Erythroblast (primary cell): ENCODE measurements at regions not wholly inside any gene's neighbourhood (a gene's known extent, or its start where the extent isn't known, plus 50 kb on each side); places are given as distances from the start of the nearest gene placed in this dataset.

ENCODE experiments used
- DNase-seq, 2 experiments: peaks; one replicate each; lab custom pipeline; 2025; lab: John Stamatoyannopoulos, UW
- GATA1 ChIP-seq: IDR thresholded peaks from 2 replicates; pipeline ENCODE4 v1.6.1; 2011; ENCODE audit warnings: low read depth, mild to moderate bottlenecking, control low read depth, low read length, moderate library complexity
- POLR2A ChIP-seq: IDR thresholded peaks from 2 replicates; pipeline ENCODE4 v1.6.1; 2011; ENCODE audit warnings: mild to moderate bottlenecking, low read length

DNA sequence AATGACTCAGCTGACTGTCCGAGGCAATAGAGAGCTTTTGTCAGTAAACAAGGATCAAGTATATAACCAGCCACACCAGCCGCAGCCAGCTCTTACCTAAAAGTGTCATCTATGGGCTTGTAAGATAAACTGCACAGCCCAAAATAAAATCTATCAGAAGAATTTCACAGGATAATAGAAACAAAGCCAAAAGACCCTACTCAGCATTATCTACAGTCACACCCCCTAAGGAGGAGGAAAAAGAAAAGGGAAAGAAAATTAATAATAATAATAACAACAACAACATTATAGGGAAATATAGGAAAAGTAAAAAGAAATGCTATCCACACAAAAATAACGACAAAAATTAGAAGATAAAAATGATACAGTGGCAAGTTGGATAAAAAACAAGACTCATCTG, 1883.8 kb downstream of the OLFM4 start:
- TF ChIP-seq POLR2A: no peak
- TF ChIP-seq GATA1: no peak
- DNase-seq: no peak

- DNase-seq: no peak
- TF ChIP-seq POLR2A (no peak), GATA1 (no peak)
Observed at GRCh38 chr13:54913668-54914067, 1885.1 kb downstream of the OLFM4 start.

DNA sequence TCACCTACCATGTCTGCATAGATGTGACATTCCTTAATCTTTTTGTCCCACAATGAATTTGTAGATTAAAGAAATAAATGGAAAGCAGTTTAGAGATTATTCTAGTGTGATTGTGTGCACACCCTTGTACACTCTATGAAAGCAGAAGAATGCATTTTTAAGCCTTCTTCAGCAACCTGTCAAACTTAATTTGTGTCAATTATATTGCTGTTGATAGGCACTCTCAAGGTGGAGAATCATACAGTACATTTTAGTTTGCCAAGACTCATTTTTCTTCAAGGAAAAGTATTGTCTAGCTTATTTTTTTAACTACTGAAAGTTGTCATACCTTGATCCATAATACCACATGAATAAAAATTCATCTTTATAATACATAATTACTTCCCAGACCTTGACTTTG, 1898.9 kb downstream of the OLFM4 start:
- no peak for DNase-seq
- TF ChIP-seq GATA1: no peak
- no peak for TF ChIP-seq POLR2A

DNA sequence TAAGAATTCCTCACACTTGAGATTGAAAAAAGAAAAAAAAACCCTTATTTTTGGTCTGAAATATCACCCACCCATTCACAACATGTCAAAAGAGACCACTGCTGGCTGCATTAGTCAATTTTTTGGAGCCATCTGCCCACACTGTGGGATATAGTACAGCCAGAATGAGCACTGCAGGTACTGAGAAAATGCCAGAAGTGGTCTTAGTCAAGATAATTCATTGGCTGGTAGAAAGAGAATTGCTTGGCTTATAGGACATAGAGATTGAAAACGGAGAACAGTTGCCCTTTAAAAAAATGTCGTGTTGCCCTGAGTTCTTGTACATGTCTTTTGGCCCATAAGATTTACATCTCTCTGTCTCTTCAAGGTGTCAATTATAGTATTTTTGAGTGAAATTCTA, 1899.5 kb downstream of the OLFM4 start:
- TF ChIP-seq POLR2A (no peak), GATA1 (no peak)
- no peak for DNase-seq

- no peak for DNase-seq
- no peak for TF ChIP-seq POLR2A
- no peak for TF ChIP-seq GATA1
Observed at GRCh38 chr13:54934121-54934520, 1905.5 kb downstream of the OLFM4 start.

GRCh38 chr13:54945973-54946372, 1917.4 kb downstream of the OLFM4 start:
- no peak for TF ChIP-seq GATA1
- no peak for TF ChIP-seq POLR2A
- no peak for DNase-seq

DNA sequence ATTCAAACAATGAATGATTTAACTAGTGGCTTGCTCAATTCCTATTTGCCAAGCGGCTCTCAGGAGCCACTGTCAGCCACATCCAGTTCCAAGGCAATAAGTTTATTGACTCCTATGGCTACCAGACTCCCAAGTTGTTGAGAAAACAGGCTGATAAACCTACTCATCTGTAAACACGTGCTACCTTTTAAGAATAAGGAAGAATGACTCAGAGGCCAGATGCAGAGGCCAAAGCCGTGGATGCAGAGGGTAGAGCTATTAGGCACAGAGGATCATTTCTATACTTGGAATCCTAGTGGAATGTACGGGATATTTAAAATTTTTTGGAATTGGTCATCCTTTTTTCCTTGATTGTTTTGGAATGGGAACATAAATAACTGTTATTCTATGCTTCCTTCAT, 1921.1 kb downstream of the OLFM4 start:
- no peak for DNase-seq

GRCh38 chr13:54950546-54950945, 1921.9 kb downstream of the OLFM4 start:
- no peak for DNase-seq
- TF ChIP-seq GATA1: no peak
- TF ChIP-seq POLR2A: no peak

More for the DNA sequence above, 1921.1 kb downstream of the OLFM4 start:
- TF ChIP-seq GATA1 (no peak), POLR2A (no peak)

- DNase-seq: no peak
- TF ChIP-seq GATA1 (no peak), POLR2A (no peak)
Observed at GRCh38 chr13:54953786-54954185, 1925.2 kb downstream of the OLFM4 start.

DNA sequence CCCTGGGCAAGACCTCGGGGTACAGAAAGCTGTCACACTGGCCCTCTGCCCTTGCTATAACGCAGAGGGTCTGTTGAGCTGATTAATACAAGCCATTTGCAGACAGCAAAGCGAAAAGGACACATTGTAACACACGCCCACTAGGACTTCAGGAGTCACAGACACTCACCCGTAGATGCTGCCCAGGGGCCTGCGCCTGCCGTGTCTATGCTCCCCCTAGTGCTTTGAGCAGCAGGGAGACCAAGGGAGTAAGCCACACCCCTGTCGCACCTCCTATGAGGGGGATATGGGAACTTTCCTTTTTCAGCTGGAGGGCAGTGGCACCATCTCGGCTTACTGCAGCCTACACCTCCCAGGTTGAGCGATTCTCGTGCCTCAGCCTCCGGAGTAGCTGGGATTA, 1930.2 kb downstream of the OLFM4 start:
- TF ChIP-seq POLR2A: no peak
- TF ChIP-seq GATA1: no peak

GRCh38 chr13:54965881-54966280, 1937.3 kb downstream of the OLFM4 start:
- no peak for DNase-seq

More for the DNA sequence above, 1930.2 kb downstream of the OLFM4 start:
- DNase-seq: no peak

GRCh38 chr13:54972838-54973237, 1944.2 kb downstream of the OLFM4 start:
- no peak for DNase-seq
- TF ChIP-seq GATA1 (no peak), POLR2A (no peak)

More at GRCh38 chr13:54965881-54966280, 1937.3 kb downstream of the OLFM4 start:
- TF ChIP-seq GATA1 (no peak), POLR2A (no peak)

DNA sequence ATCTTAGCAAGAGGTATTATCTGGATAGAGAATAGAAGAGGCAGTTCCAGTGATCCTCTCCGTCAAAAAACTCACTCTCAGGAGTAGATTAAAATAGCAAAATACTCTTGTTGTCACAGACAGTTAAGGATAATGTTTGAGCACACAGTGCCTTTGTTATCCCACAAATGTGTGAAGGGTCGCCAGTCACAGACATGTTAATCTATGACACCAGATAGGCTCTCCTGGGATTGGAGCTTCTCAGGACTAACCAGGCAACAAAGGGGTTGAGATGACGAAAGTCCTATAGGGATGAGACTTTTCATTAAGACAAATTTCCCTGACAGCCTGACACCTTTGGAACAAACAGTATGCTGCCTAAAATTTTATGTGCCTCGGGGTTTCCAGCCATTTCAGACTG, 1947.1 kb downstream of the OLFM4 start:
- no peak for DNase-seq
- no peak for TF ChIP-seq GATA1
- TF ChIP-seq POLR2A: no peak

GRCh38 chr13:54980651-54981050, 1952.0 kb downstream of the OLFM4 start:
- DNase-seq: no peak
- TF ChIP-seq POLR2A (no peak), GATA1 (no peak)

- no peak for DNase-seq
- TF ChIP-seq GATA1 (no peak), POLR2A (no peak)
Observed at GRCh38 chr13:54989418-54989817, 1960.8 kb downstream of the OLFM4 start.

DNA sequence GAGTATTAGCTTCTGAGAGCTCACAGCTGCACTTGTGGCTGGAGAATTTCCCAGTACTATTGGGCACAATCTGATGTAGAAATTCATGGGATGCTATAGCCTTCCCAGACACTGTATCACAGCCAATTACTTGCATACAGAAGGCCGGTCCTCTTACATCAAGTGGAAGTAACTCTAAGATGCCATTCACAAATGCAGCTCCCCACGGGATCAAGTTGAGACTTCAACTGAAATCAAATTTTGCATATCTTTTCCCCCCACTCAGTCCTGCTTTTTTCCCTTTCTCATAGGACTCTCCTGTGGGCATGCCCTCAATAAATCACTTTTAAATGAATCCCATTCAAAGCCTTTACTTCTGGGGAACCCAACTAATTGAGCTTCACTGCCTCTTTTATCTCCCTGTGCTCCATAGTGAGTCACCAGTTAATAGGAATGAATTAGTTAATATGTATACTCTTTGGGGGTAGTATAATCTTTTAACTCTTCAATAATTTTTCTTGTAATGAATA, 1970.8 kb downstream of the OLFM4 start:
- TF ChIP-seq GATA1: no peak
- no peak for TF ChIP-seq POLR2A
- no peak for DNase-seq

- no peak for TF ChIP-seq POLR2A
- no peak for TF ChIP-seq GATA1
Observed at GRCh38 chr13:55000043-55000442, 1971.4 kb downstream of the OLFM4 start.

More at GRCh38 chr13:55000043-55000442, 1971.4 kb downstream of the OLFM4 start:
- no peak for DNase-seq
